ENCODE measurements at regions not wholly inside any gene's neighbourhood (a gene's known extent, or its start where the extent isn't known, plus 50 kb on each side); places are given as distances from the start of the nearest gene placed in this dataset.
"Not testable (repeated sequence)": the region's sequence is repeated elsewhere in the genome, so short reads cannot be mapped to it uniquely, and the experiment has no call there.

GRCh38 chr10:46095943-46096342 lies 49.9 kb upstream of the MSMB start:
- DNase-seq, result peak; percentile 23

- no peak for DNase-seq
Observed at GRCh38 chr10:46096446-46096845, 50.4 kb upstream of the MSMB start.

GRCh38 chr10:46096909-46097575 lies 51.0 kb upstream of the MSMB start:
- DNase-seq, result no peak

- no peak for DNase-seq
Observed at GRCh38 chr10:46097576-46098317, 51.7 kb upstream of the MSMB start.

- DNase-seq, result no peak
Observed at GRCh38 chr10:46098386-46098785, 52.3 kb upstream of the MSMB start.

GRCh38 chr10:46098925-46099324 lies 52.9 kb upstream of the MSMB start:
- DNase-seq, result not testable (repeated sequence)

GRCh38 chr10:46104071-46104585 lies 58.1 kb upstream of the MSMB start:
- DNase-seq, result no peak

GRCh38 chr10:46105416-46105815 lies 59.3 kb upstream of the MSMB start:
- DNase-seq, result not testable (repeated sequence)

- DNase-seq, result peak; percentile 36
Observed at GRCh38 chr10:46105856-46106409, 59.9 kb upstream of the MSMB start.

- peak; percentile 66 for DNase-seq
Observed at GRCh38 chr10:46106410-46107255, 60.6 kb upstream of the MSMB start.

GRCh38 chr10:46108158-46108499 lies 62.1 kb upstream of the MSMB start:
- DNase-seq, result not testable (repeated sequence)

GRCh38 chr10:46154271-46154670 lies 108.2 kb upstream of the MSMB start:
- not testable (repeated sequence) for DNase-seq

GRCh38 chr10:46154683-46155082 lies 108.6 kb upstream of the MSMB start:
- DNase-seq, result not testable (repeated sequence)

GRCh38 chr10:46156866-46157265 lies 110.8 kb upstream of the MSMB start:
- DNase-seq, result not testable (repeated sequence)

GRCh38 chr10:46169736-46170135 lies 117.1 kb upstream of the ANTXRL start:
- DNase-seq, result no peak

GRCh38 chr10:46170789-46171188 lies 116.0 kb upstream of the ANTXRL start:
- no peak for DNase-seq

GRCh38 chr10:46171661-46172060 lies 115.1 kb upstream of the ANTXRL start:
- no peak for DNase-seq

- DNase-seq, result no peak
Observed at GRCh38 chr10:46175296-46175695, 111.5 kb upstream of the ANTXRL start.

GRCh38 chr10:46175831-46176230 lies 111.0 kb upstream of the ANTXRL start:
- DNase-seq, result no peak

GRCh38 chr10:46187431-46187830 lies 99.4 kb upstream of the ANTXRL start:
- not testable (repeated sequence) for DNase-seq

- no peak for DNase-seq
Observed at GRCh38 chr10:46197050-46197449, 89.7 kb upstream of the ANTXRL start.

- no peak for DNase-seq
Observed at GRCh38 chr10:46198516-46198915, 88.3 kb upstream of the ANTXRL start.

- not testable (repeated sequence) for DNase-seq
Observed at GRCh38 chr10:46202405-46202804, 84.4 kb upstream of the ANTXRL start.

Data from activated T-cell treated with anti-CD3 and anti-CD28 coated beads, Interleukin-2, amount 50 U/mL, for 1 hour (primary cell).